M059J (cell line): ENCODE measurements at regions not wholly inside any gene's neighbourhood (a gene's known extent, or its start where the extent isn't known, plus 50 kb on each side); places are given as distances from the start of the nearest gene placed in this dataset.

Experiments
- DNase-seq: peaks from one replicate; pipeline ENCODE4 v3.0.0-alpha.2; 2012; ENCODE audit warnings: low read depth

GRCh38 chr13:22423261-22423660 is 752.4 kb downstream of the FGF9 start:
- DNase-seq: no peak

- DNase-seq: no peak
Measured at GRCh38 chr13:22425087-22425486, 754.2 kb downstream of the FGF9 start.

GRCh38 chr13:22427066-22427465 is 753.7 kb upstream of the SGCG start:
- no peak for DNase-seq

- no peak for DNase-seq
Measured at GRCh38 chr13:22427783-22428182, 753.0 kb upstream of the SGCG start.

- DNase-seq: no peak
Measured at GRCh38 chr13:22428188-22428828, 752.5 kb upstream of the SGCG start.

GRCh38 chr13:22432690-22433089 is 748.1 kb upstream of the SGCG start:
- DNase-seq: no peak

GRCh38 chr13:22447132-22447886 is 733.5 kb upstream of the SGCG start:
- no peak for DNase-seq

- no peak for DNase-seq
Measured at GRCh38 chr13:22449251-22449650, 731.5 kb upstream of the SGCG start.

- DNase-seq: peak; percentile 2
Measured at GRCh38 chr13:22451327-22451741, 729.4 kb upstream of the SGCG start.

GRCh38 chr13:22454586-22454985 is 726.2 kb upstream of the SGCG start:
- DNase-seq: no peak

GRCh38 chr13:22455036-22455435 is 725.7 kb upstream of the SGCG start:
- DNase-seq: no peak

- no peak for DNase-seq
Measured at GRCh38 chr13:22461854-22462490, 718.8 kb upstream of the SGCG start.

- no peak for DNase-seq
Measured at GRCh38 chr13:22463089-22463488, 717.7 kb upstream of the SGCG start.

GRCh38 chr13:22468045-22468444 is 712.7 kb upstream of the SGCG start:
- no peak for DNase-seq

GRCh38 chr13:22468824-22469223 is 712.0 kb upstream of the SGCG start:
- no peak for DNase-seq

GRCh38 chr13:22469452-22469851 is 711.3 kb upstream of the SGCG start:
- no peak for DNase-seq

- DNase-seq: no peak
Measured at GRCh38 chr13:22470075-22470474, 710.7 kb upstream of the SGCG start.

- DNase-seq: no peak
Measured at GRCh38 chr13:22482496-22483000, 698.2 kb upstream of the SGCG start.

GRCh38 chr13:22483276-22483675 is 697.5 kb upstream of the SGCG start:
- DNase-seq: no peak

- DNase-seq: no peak
Measured at GRCh38 chr13:22486490-22486889, 694.3 kb upstream of the SGCG start.

GRCh38 chr13:22487932-22488331 is 692.8 kb upstream of the SGCG start:
- DNase-seq: no peak

GRCh38 chr13:22489771-22490170 is 691.0 kb upstream of the SGCG start:
- DNase-seq: no peak

- no peak for DNase-seq
Measured at GRCh38 chr13:22495819-22496218, 685.0 kb upstream of the SGCG start.
